ENCODE measurements at regions not wholly inside any gene's neighbourhood (a gene's known extent, or its start where the extent isn't known, plus 50 kb on each side); places are given as distances from the start of the nearest gene placed in this dataset.

- Histone ChIP-seq H3K9ac (ENCODE audit: low read depth, low read length, poor library complexity) (no peak overlapping the region), H3K4me1 (ENCODE audit: control insufficient read depth in 2 of 2, insufficient read depth in 1 of 2, low read depth in 1 of 2, low read length in 2 of 2) (peaks cover 2 to 28% of the 10 kb centered on the region in 2 donors), H4K91ac (ENCODE audit: low read depth, low read length, poor library complexity) (no peak overlapping the region), H3K14ac (ENCODE audit: low read length) (no peak overlapping the region), H3K27ac (replicated peaks; ENCODE audit: low read length) (no peak overlapping the region), H2AFZ (ENCODE audit: low read length) (no peak overlapping the region), H4K8ac (ENCODE audit: low read depth, low read length) (no peak overlapping the region), H3K27me3 (ENCODE audit: control insufficient read depth in 3 of 3, insufficient read depth in 3 of 3, low read depth in 1 of 3, low read length in 3 of 3) (no peaks in the 10 kb centered on the region), H3K18ac (ENCODE audit: low read length) (no peak overlapping the region), H3K79me1 (ENCODE audit: low read depth, low read length) (no peaks in the 10 kb centered on the region), H2AK5ac (ENCODE audit: low read depth, low read length) (no peak overlapping the region), H3K4me3 (ENCODE audit: low read length in 2 of 2) (no peak overlapping the region), H3K36me3 (replicated peaks in 1 of 2; ENCODE audit: control insufficient read depth in 2 of 2, insufficient read depth in 2 of 2, low read length in 2 of 2) (no peaks in the 10 kb centered on the region), H3K23ac (ENCODE audit: low read depth, low read length, poor library complexity) (no peak overlapping the region), H2BK120ac (ENCODE audit: low read depth, low read length) (no peak overlapping the region), H3K4me2 (ENCODE audit: insufficient read depth, low read length, poor library complexity, severe bottlenecking) (no peak overlapping the region), H3K9me3 (replicated peaks in 1 of 2; ENCODE audit: control insufficient read depth in 2 of 2, insufficient read depth in 1 of 2, low read depth in 1 of 2, low read length in 2 of 2) (no peaks in the 10 kb centered on the region), H2BK12ac (ENCODE audit: low read length) (no peak overlapping the region), H3K4ac (ENCODE audit: low read length) (no peak overlapping the region), H2BK5ac (ENCODE audit: low read length) (no peak overlapping the region), H2BK15ac (ENCODE audit: low read length) (no peak overlapping the region)
- WGBS, 2 donors (ENCODE audit: extremely low coverage in 2 of 2, insufficient read length in 2 of 2, insufficient replicate concordance in 1 of 2) = no CpG with 5 or more reads among the region's 3 CpGs
- DNase-seq (ENCODE audit: low spot score) = no peak
These were observed 69.6 kb downstream of the SPRY1 start for GRCh38 chr4:123466080-123466785.

DNA sequence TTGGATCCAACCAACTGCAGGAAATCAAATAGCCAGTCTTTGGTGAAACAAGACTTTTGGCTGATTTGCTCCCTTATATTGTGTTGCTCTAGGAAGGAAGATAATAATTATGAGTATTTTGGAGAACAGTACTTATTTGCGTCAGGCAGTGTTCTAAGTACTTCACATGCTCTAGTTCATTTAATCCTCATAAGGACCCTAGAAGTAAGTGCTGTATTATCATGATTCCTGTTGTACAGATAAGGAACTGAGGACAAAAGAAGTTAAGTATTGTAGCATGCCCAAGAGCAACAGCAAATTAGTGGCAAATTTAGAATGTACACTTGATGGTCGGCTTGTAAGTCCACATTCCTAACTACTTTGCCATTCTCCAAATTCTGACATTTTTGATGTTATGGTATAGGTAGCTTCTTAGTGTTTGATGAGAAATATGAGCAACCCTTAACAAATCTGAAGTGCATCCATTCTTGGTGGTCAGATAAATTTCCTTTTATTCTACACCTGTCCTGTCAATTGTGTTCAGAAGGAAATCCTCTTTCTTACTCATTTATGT lies 72.0 kb downstream of the SPRY1 start:
- Histone ChIP-seq H3K79me1 (ENCODE audit: low read depth, low read length) (no peaks in the 10 kb centered on the region), H3K36me3 (replicated peaks in 1 of 2; ENCODE audit: control insufficient read depth in 2 of 2, insufficient read depth in 2 of 2, low read length in 2 of 2) (no peaks in the 10 kb centered on the region), H3K4ac (ENCODE audit: low read length) (no peak overlapping the region), H4K91ac (ENCODE audit: low read depth, low read length, poor library complexity) (no peak overlapping the region), H3K23ac (ENCODE audit: low read depth, low read length, poor library complexity) (no peak overlapping the region), H3K27me3 (ENCODE audit: control insufficient read depth in 3 of 3, insufficient read depth in 3 of 3, low read depth in 1 of 3, low read length in 3 of 3) (no peaks in the 10 kb centered on the region), H3K14ac (ENCODE audit: low read length) (no peak overlapping the region), H2AFZ (ENCODE audit: low read length) (no peak overlapping the region), H3K9me3 (replicated peaks in 1 of 2; ENCODE audit: control insufficient read depth in 2 of 2, insufficient read depth in 1 of 2, low read depth in 1 of 2, low read length in 2 of 2) (peaks cover 0 to 4% of the 10 kb centered on the region in 2 donors), H3K27ac (replicated peaks; ENCODE audit: low read length) (no peak overlapping the region), H3K4me1 (ENCODE audit: control insufficient read depth in 2 of 2, insufficient read depth in 1 of 2, low read depth in 1 of 2, low read length in 2 of 2) (peaks cover 2 to 20% of the 10 kb centered on the region in 2 donors), H4K8ac (ENCODE audit: low read depth, low read length) (no peak overlapping the region), H3K4me3 (ENCODE audit: low read length in 2 of 2) (no peak overlapping the region), H3K18ac (ENCODE audit: low read length) (no peak overlapping the region), H2AK5ac (ENCODE audit: low read depth, low read length) (no peak overlapping the region), H2BK120ac (ENCODE audit: low read depth, low read length) (no peak overlapping the region), H3K4me2 (ENCODE audit: insufficient read depth, low read length, poor library complexity, severe bottlenecking) (no peak overlapping the region), H3K9ac (ENCODE audit: low read depth, low read length, poor library complexity) (no peak overlapping the region), H2BK5ac (ENCODE audit: low read length) (no peak overlapping the region), H2BK12ac (ENCODE audit: low read length) (no peak overlapping the region), H2BK15ac (ENCODE audit: low read length) (no peak overlapping the region)
- no peak for DNase-seq (ENCODE audit: low spot score)
- no CpG with 5 or more reads among the region's 2 CpGs for WGBS, 2 donors (ENCODE audit: extremely low coverage in 2 of 2, insufficient read length in 2 of 2, insufficient replicate concordance in 1 of 2)

- H3K27me3 ChIP-seq (ENCODE audit: control insufficient read depth in 3 of 3, insufficient read depth in 3 of 3, low read depth in 1 of 3, low read length in 3 of 3) = no peaks in the 10 kb centered on the region
- DNase-seq (ENCODE audit: low spot score) = no peak
- no peak overlapping the region for H2AK5ac ChIP-seq (ENCODE audit: low read depth, low read length)
- no peak overlapping the region for H3K27ac ChIP-seq (replicated peaks; ENCODE audit: low read length)
- H2BK120ac ChIP-seq (ENCODE audit: low read depth, low read length) = no peak overlapping the region
- H4K91ac ChIP-seq (ENCODE audit: low read depth, low read length, poor library complexity) = no peak overlapping the region
- H3K4me2 ChIP-seq (ENCODE audit: insufficient read depth, low read length, poor library complexity, severe bottlenecking) = no peak overlapping the region
- H4K8ac ChIP-seq (ENCODE audit: low read depth, low read length) = no peak overlapping the region
- no peak overlapping the region for H3K4me3 ChIP-seq (ENCODE audit: low read length in 2 of 2)
- WGBS, 2 donors (ENCODE audit: extremely low coverage in 2 of 2, insufficient read length in 2 of 2, insufficient replicate concordance in 1 of 2) = no CpG with 5 or more reads among the region's 3 CpGs
- no peak overlapping the region for H3K9ac ChIP-seq (ENCODE audit: low read depth, low read length, poor library complexity)
- peaks cover 0 to 6% of the 10 kb centered on the region in 2 donors for H3K9me3 ChIP-seq (replicated peaks in 1 of 2; ENCODE audit: control insufficient read depth in 2 of 2, insufficient read depth in 1 of 2, low read depth in 1 of 2, low read length in 2 of 2)
- no peak overlapping the region for H3K14ac ChIP-seq (ENCODE audit: low read length)
- H2BK15ac ChIP-seq (ENCODE audit: low read length) = no peak overlapping the region
- no peak overlapping the region for H3K23ac ChIP-seq (ENCODE audit: low read depth, low read length, poor library complexity)
- H2AFZ ChIP-seq (ENCODE audit: low read length) = no peak overlapping the region
- no peak overlapping the region for H2BK12ac ChIP-seq (ENCODE audit: low read length)
- H2BK5ac ChIP-seq (ENCODE audit: low read length) = no peak overlapping the region
- no peak overlapping the region for H3K4ac ChIP-seq (ENCODE audit: low read length)
- H3K4me1 ChIP-seq (ENCODE audit: control insufficient read depth in 2 of 2, insufficient read depth in 1 of 2, low read depth in 1 of 2, low read length in 2 of 2) = peaks cover 2 to 17% of the 10 kb centered on the region in 2 donors
- no peak overlapping the region for H3K18ac ChIP-seq (ENCODE audit: low read length)
- no peaks in the 10 kb centered on the region for H3K36me3 ChIP-seq (replicated peaks in 1 of 2; ENCODE audit: control insufficient read depth in 2 of 2, insufficient read depth in 2 of 2, low read length in 2 of 2)
- H3K79me1 ChIP-seq (ENCODE audit: low read depth, low read length) = no peaks in the 10 kb centered on the region
These were observed 72.7 kb downstream of the SPRY1 start for GRCh38 chr4:123469245-123469644.

- H3K36me3 ChIP-seq (replicated peaks in 1 of 2; ENCODE audit: control insufficient read depth in 2 of 2, insufficient read depth in 2 of 2, low read length in 2 of 2) = no peaks in the 10 kb centered on the region
- H3K9ac ChIP-seq (ENCODE audit: low read depth, low read length, poor library complexity) = no peak overlapping the region
- no peak overlapping the region for H2AFZ ChIP-seq (ENCODE audit: low read length)
- no peak overlapping the region for H2BK12ac ChIP-seq (ENCODE audit: low read length)
- no peak overlapping the region for H2BK15ac ChIP-seq (ENCODE audit: low read length)
- H3K4me2 ChIP-seq (ENCODE audit: insufficient read depth, low read length, poor library complexity, severe bottlenecking) = no peak overlapping the region
- no peak overlapping the region for H4K91ac ChIP-seq (ENCODE audit: low read depth, low read length, poor library complexity)
- no peaks in the 10 kb centered on the region for H3K79me1 ChIP-seq (ENCODE audit: low read depth, low read length)
- DNase-seq (ENCODE audit: low spot score) = no peak
- no peak overlapping the region for H3K27ac ChIP-seq (replicated peaks; ENCODE audit: low read length)
- peaks cover 2 to 13% of the 10 kb centered on the region in 2 donors for H3K4me1 ChIP-seq (ENCODE audit: control insufficient read depth in 2 of 2, insufficient read depth in 1 of 2, low read depth in 1 of 2, low read length in 2 of 2)
- peaks cover 0 to 6% of the 10 kb centered on the region in 2 donors for H3K9me3 ChIP-seq (replicated peaks in 1 of 2; ENCODE audit: control insufficient read depth in 2 of 2, insufficient read depth in 1 of 2, low read depth in 1 of 2, low read length in 2 of 2)
- H2BK120ac ChIP-seq (ENCODE audit: low read depth, low read length) = no peak overlapping the region
- no peak overlapping the region for H3K23ac ChIP-seq (ENCODE audit: low read depth, low read length, poor library complexity)
- no peaks in the 10 kb centered on the region for H3K27me3 ChIP-seq (ENCODE audit: control insufficient read depth in 3 of 3, insufficient read depth in 3 of 3, low read depth in 1 of 3, low read length in 3 of 3)
- H3K14ac ChIP-seq (ENCODE audit: low read length) = no peak overlapping the region
- no peak overlapping the region for H3K18ac ChIP-seq (ENCODE audit: low read length)
- no peak overlapping the region for H3K4ac ChIP-seq (ENCODE audit: low read length)
- H2AK5ac ChIP-seq (ENCODE audit: low read depth, low read length) = no peak overlapping the region
- WGBS, 2 donors (ENCODE audit: extremely low coverage in 2 of 2, insufficient read length in 2 of 2, insufficient replicate concordance in 1 of 2) = no CpG with 5 or more reads among the region's 2 CpGs
- H2BK5ac ChIP-seq (ENCODE audit: low read length) = no peak overlapping the region
- no peak overlapping the region for H3K4me3 ChIP-seq (ENCODE audit: low read length in 2 of 2)
- H4K8ac ChIP-seq (ENCODE audit: low read depth, low read length) = no peak overlapping the region
These were observed 73.1 kb downstream of the SPRY1 start for GRCh38 chr4:123469696-123470095.
